HG03442 (cell line): ENCODE measurements at regions not wholly inside any gene's neighbourhood (a gene's known extent, or its start where the extent isn't known, plus 50 kb on each side); places are given as distances from the start of the nearest gene placed in this dataset.
"Not testable (repeated sequence)": the region's sequence is repeated elsewhere in the genome, so short reads cannot be mapped to it uniquely, and the experiment has no call there.

ENCODE experiments used
- ATAC-seq: cut with Tn5 transposase; IDR thresholded peaks from one replicate; pipeline ENCODE4 v1.9.1; 2021; ENCODE audit warnings: mild to moderate bottlenecking, moderate library complexity; ENCODE audit not compliant: unreplicated experiment

DNA sequence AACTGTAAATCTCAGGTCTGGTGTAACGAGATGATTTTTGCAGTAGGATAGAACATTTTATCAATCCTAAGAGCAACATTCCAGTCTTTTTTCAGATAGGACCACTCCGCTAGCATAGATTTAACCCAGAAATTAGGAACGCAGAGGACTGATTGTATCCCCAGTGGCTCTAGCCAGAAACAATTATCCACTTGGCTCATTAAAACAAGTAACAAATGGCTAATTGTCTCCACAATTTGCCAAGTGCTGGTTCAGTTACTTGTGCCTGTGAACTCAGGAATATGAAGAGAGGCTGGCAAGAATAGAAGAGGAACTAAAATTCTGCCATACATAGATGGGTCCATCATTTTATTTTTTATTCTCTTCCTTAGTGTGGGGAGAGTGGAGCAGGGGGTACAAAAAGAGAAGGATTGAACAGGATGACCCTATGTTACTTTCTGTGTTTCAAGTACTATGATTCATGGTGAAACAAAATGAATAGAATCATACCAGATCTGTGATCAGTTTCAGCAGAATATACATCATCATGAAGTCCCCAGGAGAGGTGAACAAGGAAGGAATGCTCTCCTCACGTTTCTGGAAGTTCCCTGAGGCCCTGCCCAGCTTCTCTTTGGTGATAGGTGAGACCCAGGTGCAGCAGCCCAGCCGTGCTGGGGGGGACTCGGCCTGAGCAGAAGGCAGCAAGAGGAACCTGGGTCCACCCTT is 121.6 kb downstream of the ARL4C start:
- ATAC-seq = no peak

DNA sequence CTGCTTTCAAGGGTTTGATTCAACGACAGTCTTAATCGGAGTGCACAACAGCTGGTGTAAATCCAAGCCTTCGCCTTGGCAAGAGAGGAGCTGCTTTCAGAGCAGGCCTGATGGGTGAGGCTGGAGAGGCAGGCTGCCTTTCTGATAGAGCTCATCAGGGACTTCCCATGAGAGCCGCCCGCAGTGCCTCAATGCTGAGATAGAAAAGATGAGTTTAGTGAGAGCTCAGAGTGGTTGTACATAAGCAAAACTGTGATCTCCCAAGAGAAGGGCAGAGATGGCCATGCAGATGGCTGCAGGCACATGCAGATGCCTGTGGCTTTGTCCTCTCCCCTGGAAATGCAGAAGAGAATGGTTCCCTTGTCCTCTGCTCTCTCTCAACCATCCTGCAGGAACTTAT is 122.1 kb downstream of the ARL4C start:
- ATAC-seq = no peak

DNA sequence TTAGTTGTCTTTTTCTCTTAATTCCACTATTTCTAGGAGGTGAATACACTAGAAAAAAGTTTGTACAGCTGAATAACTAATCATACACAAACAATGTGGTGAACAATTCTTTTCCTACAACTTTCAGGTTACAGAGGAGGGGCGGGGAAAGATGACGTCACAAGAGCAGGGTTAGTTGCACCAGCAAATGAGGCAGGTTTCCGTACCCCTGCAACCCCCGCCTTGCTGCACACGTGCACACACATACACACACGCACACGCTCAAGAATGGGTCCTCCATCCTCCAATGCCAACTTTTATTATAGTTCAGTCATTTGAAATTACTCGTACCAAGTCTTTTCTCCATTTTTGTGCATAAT is 122.8 kb downstream of the ARL4C start:
- ATAC-seq = no peak

DNA sequence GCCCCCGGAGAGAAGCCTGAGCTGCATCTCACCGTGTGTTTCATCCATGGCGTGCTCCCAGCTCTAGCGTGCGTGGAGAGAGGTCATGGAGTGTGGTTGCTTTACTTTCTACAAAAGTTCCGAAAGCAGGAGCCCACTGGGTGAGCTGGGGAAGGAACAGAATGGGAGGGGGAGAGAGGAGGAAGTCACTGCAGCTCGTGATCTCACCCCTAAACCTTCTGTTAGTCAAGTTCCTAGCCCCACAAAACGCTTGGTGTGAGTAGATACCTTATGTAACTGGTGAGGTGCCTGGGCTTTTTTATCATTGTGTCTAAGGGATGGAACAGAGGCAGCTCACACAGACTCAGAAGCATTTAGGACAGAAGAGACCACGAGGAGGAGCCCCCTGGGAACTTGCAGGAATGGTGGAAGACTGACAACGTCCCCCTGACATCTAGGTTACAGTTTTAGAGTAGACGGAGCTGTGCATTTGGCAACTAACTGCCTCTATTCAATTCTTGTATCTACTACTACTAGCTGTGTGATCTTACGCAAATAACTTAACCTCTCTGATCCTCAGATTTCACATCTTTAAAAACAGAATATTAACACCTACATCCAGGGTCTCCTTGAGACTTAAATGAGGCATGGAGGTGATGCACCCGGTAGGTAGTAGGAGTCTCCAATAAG is 123.3 kb downstream of the ARL4C start:
- no peak for ATAC-seq

DNA sequence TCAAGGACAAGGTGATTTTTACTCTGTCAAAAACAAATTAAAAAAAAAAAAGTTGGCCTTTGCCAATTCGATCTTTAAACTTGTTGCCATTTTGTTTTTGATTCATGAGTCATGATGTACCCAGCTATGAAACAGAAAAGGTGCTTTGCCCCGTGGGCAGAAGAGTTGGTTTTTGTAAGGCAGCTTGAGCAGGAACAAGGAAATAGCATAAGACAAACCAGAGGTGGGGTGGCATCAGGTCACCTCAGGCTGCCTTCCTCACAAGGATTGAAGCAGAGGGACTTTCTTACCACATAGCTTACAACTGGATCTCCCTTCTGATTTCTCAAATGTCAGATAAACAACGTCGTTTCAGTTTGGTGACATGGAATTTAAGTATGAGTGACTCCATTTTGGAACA is 123.8 kb downstream of the ARL4C start:
- no peak for ATAC-seq

DNA sequence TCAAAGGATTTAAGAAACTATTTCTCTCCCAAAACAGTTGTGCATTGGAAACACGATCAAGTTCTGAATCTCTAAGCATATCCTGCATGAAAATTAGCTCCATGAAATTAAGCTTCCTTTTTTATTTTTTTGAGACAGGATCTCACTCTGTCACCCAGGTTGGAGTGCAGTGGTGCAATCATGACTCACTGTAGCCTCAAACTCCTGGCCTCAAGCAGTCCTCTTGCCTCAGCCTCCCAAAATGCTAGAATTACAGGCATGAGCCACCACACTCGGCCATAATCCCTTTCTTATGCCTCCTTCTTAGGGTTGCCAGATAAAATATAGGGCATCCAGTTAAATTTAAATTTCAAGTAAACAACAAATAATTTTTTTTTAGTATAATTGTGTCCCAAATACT is 124.4 kb downstream of the ARL4C start:
- no peak for ATAC-seq

DNA sequence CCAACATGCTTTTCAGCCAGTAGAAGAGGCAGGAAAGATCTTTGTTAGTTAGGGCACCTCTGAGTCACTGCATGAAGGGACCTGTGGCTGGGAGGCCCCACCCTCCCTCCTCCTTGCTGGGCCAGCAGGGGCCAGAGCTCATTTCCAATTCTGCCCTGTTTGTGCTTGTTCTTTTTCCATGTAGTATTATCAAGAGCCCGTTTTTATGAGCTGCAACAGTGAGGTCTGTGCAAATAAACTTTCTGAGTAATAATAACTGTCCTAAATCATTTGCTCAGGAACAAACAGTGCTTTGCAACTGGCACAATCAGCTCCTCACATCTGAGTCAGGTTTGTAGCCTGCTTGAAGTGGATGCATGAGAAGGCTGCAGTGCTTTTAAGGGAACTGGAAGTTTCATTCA is 128.0 kb downstream of the ARL4C start:
- no peak for ATAC-seq

DNA sequence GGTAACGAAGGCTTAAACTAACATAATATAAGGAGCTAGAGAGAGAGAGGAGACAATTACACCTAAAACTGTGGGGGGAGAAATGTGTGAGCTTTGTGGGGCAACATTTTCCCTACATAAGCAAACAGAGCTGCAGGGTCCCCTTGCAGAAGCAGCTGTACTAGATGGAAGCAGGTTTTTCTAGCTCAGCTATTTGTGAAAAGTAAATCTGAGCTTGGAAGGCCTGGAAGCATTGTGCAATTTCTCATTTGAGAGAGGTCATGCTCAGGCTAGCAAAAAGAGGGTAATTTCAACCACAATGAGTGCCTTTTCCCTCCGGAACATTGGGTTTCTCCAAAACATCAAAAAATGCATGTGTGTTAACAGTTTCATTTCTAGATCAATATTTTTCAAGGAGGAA is 130.0 kb downstream of the ARL4C start:
- no peak for ATAC-seq

DNA sequence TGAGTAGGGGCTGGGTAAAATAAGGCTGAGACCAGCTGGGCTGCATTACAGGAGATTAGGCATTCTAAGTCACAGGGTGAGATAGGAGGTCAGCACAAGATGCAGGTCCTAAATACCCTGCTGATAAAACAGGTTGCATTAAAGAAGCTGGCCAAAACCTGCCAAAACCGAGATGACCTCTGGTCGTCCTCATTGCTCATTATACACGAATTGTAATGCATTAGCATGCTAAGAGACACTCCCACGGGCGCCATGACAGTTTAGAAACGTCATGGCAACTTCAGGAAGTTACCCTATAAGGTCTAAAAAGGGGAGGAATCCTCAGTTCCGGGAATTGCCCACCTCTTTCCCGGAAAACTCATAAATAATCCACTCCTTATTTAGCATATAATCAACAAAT is 132.2 kb downstream of the ARL4C start:
- no peak for ATAC-seq

DNA sequence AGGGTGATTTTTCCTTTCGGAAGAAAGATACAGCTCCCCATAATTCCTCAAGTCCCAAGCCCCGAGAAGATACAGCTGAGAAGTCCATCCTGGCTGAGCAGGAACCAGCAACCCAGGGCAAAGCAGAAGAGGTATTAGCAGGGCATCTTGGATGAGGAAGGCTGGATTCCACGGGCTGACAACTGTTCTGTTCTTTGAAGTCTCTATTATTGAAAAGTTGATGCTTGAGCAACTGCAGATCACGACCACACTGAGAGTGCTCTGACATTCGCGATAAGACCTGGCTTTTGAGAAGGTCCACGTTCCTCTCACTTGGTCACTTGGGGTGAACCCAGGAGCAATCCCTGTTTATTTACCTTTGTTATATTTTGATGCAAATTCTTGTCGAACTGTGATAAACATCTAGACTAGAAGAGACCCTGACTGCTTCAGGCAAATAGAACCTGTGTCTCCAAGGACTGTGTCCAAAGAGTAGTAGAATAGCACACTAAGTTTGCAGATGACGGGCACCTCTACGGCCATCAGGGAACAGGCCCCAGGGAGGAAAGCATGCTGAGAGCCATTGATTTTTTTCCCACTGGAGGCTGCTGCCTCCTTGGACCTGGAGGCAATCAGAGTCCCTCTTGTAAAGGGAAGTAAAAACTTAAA is 133.1 kb downstream of the ARL4C start:
- no peak for ATAC-seq

DNA sequence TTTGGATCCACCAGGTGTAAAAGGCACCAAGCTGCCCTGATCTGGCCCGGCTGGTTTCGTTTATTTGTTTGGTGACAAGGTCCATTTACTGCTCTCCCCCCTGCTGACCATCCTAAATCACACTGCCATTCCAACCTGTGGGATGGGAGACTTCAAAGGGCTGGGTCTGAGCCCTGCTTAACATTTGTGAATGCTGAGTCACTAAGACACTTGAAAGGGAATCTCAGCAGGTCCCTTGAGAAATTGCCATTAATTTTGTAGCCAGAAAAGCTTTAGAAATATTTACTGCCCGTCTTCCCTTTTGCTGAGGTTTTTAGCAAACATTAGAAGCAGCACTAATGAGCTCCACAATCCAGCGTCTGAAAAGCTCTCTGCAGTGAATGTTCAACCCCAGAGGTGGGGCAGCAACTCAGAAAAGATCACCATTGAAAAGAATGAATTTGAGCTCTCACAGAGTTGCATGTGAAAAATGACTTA is 133.8 kb downstream of the ARL4C start:
- ATAC-seq = no peak

DNA sequence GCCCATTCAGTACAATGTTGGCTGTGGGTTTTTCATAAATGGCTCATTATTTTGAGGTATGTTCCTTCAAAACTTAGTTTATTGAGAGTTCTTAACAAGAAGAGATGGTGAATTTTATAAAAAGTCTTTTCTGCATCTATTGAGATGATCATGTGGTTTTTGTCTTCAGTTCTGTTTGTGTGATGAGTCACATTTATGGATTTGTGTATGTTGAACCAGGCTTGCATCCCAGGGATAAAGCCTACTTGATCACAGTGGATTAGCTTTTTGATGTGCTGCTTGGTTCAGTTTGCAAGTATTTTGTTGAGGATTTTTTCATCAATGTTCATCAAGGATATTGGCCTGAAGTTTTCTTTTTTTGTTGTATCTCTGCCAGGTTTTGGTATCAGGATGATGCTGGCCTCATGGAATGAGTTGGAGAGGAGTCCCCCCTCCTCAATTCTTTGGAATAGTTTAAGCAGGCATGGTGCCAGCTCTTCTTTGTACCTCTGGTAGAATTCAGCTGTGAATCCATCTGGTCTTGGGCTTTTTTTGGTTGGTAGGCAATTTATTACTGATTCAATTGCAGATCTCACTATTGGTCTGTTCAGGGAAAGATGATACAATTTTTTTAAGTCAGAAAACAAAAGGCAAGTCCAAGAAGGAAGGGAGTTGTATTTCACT is 136.4 kb downstream of the ARL4C start:
- ATAC-seq = not testable (repeated sequence)

DNA sequence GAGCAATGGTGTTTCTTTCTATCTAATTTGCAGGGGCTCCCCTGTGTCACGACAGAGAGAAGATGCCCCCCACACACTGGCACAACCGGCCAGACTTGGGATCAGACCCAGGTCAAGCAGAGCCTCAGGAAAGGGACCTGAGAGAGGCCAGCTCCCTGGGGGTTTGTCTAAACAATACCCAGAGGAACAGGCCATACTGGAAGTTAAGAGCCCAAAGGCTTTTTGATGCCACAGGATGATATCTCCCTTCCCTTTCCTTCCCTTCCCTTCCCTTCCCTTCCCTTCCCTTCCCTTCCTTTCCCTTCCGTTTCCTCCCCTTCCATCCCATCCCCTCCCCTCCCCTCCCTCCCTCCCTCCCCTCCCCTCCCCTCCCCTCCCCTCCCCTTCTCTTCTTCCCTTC is 139.2 kb downstream of the ARL4C start:
- ATAC-seq = no peak

DNA sequence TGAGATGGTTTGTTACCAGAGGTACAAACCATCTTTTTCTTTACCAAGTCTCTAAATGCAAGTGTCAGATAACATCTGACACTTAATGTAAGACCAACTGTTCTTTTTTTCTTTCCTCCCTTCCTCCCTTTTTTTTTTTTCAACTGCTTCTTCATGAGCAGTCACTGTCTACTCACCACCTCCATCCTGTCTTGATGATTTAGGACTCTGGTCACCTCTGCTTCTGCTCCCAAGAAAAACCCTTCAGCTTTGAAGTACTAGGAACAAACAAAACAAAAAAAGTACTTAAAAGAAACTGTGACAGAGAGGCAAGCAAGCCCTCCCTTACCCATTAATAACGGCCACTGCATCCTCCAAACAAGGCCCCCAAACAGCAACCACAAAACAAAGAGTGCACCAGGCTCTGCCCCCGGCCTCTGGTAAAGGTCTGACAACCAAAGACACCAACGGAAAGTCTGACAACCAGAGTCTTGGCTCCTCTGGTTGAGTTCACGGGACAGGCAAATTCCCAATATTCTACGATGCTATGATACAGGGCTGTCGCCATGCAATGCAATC is 141.0 kb downstream of the ARL4C start:
- ATAC-seq = no peak

DNA sequence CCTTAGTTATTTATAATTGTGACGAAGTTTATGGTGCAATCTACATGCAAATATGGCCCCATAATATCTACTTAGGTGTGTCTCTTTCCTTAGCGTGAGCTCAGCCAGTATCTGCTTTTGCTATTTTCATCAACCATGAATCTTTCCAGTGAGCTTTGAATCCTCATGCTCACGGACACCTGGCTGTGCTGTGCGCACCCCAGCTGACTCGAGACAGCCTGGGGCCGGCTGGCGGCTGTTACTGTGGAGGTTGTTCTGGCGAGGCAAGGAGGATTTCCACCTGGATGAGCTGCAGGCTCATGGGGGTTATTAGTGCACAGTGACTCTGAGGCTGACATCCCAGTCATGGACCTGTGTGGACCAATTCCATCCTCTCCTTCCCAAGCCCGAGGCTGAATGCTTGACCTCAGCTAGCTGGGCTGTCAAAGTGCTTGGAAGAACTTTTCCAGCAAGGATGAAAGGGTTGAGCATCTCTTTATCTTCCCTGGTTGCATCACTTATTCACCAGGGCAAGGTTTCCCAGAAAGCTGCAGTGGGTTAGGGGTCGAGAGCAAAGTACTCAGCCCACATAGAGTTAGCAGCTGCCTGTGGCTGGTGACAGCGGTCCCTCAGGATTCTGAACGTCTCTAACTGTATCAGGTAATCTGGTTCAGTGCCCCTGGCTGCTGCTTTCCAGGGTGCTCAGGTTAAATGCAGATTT is 141.7 kb downstream of the ARL4C start:
- ATAC-seq = no peak

DNA sequence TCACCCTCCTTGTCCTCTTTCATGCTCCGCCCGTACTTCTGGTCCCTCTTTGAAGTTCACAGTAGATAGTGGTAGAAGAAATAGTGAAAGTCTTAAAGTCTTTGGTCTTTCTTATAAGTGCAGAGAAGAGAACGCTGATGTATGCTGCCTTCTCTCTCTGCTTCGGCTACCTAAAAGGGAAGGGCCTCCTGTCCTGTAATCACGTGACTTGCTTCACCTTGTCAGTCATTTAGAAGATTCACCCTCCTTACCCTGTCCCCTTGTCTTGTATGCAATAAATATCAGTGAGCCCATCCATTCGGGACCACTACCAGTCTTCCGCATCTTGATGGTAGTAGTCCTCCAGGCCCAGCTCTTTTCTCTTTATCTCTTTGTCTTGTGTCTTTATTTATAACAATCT is 144.6 kb downstream of the ARL4C start:
- no peak for ATAC-seq

DNA sequence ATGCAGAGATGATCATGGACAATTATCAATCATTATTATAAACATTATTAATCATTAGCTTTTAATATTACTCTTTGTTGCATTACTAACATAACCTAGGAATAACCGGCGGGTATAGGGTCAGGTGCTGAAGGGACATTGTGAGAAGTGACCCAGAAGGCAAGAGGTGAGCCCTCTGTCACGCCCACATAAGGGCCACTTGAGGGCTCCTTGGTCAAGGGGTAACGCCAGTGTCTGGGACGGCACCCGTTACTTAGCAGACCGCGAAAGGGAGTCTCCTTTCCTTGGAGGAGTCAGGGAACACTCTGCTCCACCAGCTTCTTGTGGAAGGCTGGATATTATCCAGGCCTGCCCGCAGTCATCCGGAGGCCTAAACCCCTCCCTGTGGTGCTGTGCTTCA is 145.0 kb downstream of the ARL4C start:
- not testable (repeated sequence) for ATAC-seq

DNA sequence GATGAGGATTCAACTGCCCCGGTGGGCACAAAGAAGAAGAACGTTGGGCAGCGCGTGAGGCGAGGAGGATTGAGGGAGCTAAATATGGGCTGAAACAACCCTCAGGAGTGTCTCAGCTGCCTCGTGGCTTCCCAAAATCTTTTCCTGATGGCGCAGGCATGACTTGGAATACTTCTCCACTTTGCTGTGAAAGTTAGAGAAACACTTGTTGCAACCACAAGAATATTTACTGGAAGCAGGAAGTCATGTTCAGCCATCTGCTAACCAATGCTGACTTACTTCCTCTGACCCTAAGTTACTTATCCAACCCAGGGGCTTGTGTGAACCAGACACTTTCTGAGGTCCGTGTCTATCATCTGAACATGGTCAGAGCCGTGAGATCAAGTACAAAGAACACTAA is 148.8 kb downstream of the ARL4C start:
- ATAC-seq = no peak

DNA sequence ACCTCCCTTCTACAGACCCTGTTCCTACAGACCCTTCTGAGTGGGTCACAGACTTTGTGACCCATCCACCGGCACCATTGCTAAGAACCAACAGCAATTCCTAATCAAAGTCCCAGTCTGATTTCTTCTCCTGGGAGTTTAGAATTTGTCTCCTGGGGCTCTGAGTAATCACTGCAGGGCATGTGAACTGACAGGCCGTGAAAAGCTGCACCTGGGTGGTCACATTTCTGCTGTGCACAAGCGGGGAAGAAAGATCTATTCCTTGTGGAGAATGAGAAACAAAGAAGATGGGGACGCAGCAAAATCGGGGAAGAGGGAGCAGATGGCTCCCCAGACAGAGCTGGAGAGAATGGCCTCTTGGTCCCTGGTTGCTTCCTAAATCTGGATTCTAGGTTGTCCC is 151.0 kb downstream of the ARL4C start:
- no peak for ATAC-seq

DNA sequence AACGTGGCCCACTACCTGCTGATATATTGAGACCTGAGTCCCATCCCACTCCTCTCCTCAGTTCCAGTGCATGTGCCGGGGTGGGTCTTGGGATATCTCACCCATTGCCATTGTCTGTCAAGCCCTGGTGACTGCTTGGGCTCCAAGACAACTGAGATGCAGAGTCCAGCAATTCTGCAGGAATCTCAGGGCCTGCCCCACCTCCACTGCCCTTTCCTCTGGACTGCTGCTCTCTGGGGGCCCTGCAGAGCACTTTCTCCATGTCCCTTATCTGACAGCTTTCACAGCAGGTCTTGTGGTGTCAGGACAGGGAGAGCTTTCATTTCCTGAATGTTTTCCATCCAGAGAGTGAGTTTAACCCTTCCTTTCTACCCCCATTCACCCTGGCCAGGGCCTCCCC is 152.9 kb downstream of the ARL4C start:
- ATAC-seq = no peak

DNA sequence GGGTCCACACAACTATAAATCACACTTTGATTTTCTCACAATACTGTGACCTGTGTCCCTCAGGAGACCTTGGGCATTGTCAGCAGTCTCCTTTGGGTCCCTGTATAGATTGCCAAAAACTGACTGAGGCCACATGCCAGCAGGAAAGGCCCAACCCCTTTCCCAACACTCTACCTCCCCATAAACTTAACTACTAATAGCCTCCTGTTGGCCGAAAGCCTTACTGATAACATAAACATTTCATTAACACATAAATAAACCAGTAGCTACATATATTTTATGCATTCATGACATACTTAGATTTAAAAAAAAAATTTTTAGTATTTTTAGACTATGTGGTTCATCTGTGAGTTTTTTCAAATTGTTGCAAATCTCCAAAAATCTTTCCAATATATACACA is 153.5 kb downstream of the ARL4C start:
- ATAC-seq = no peak
